ENCODE measurements at regions not wholly inside any gene's neighbourhood (a gene's known extent, or its start where the extent isn't known, plus 50 kb on each side); places are given as distances from the start of the nearest gene placed in this dataset.

- no peaks in the 10 kb centered on the region for H3K4me1 ChIP-seq (ENCODE audit: control insufficient read depth, insufficient read depth, low read length)
- POLR2A ChIA-PET, result no interaction called here
- no peaks in the 10 kb centered on the region for H3K9me3 ChIP-seq (ENCODE audit: control insufficient read depth, insufficient read depth, low read depth, low read length)
- no peak overlapping the region for H3K27ac ChIP-seq (ENCODE audit: extremely low read depth, low read depth, low read length)
- H3K4me3 ChIP-seq (ENCODE audit: low read depth, low read length), result no peak overlapping the region
- TF ChIP-seq CTCF (tag by site-specific recombination; IDR thresholded peaks at IDR 0.05), result peak; percentile 78
- peak; percentile 54 for TF ChIP-seq ZNF654 (tag by site-specific recombination; IDR thresholded peaks at IDR 0.05; ENCODE audit: low read depth)
- no peak for TF ChIP-seq ZNF664 (tag by site-specific recombination; IDR thresholded peaks at IDR 0.05)
- no peaks in the 10 kb centered on the region for H3K36me3 ChIP-seq (ENCODE audit: control insufficient read depth in 2 of 2, insufficient read depth in 1 of 2, low read length in 2 of 2)
- CTCF ChIA-PET, result interaction anchor here (0.6 to 2.6 kb wide), 12 partner anchors 13 to 579 kb away, joined by 3 to 13 read pairs (median 3); no protein-coding TSS in a partner anchor
These were observed 62.7 kb upstream of the BNIP2 start for GRCh38 chr15:59751552-59752413.

GRCh38 chr15:59746777-59747176 lies 57.7 kb upstream of the BNIP2 start:
- H3K4me1 ChIP-seq (ENCODE audit: control insufficient read depth, insufficient read depth, low read length), result no peaks in the 10 kb centered on the region
- POLR2A ChIA-PET, result no interaction called here
- no peak overlapping the region for H3K4me3 ChIP-seq (ENCODE audit: low read depth, low read length)
- no peak overlapping the region for H3K27ac ChIP-seq (ENCODE audit: extremely low read depth, low read depth, low read length)
- TF ChIP-seq SCRT2 (tag by site-specific recombination; IDR thresholded peaks at IDR 0.05) (peak; percentile 66), ZNF521 (tag by site-specific recombination; IDR thresholded peaks at IDR 0.05) (no peak)
- H3K36me3 ChIP-seq (ENCODE audit: control insufficient read depth in 2 of 2, insufficient read depth in 1 of 2, low read length in 2 of 2), result no peaks in the 10 kb centered on the region
- H3K9me3 ChIP-seq (ENCODE audit: control insufficient read depth, insufficient read depth, low read depth, low read length), result no peaks in the 10 kb centered on the region
- CTCF ChIA-PET, result interaction anchor here (1.1 to 2.0 kb wide), 2 partner anchors 22 to 171 kb away, joined by 3 to 5 read pairs; no protein-coding TSS in a partner anchor

GRCh38 chr15:59741274-59741906 lies 52.3 kb upstream of the BNIP2 start:
- POLR2A ChIA-PET, result no interaction called here
- Histone ChIP-seq H3K9me3 (ENCODE audit: control insufficient read depth, insufficient read depth, low read depth, low read length) (no peaks in the 10 kb centered on the region), H3K4me3 (ENCODE audit: low read depth, low read length) (no peak overlapping the region), H3K27ac (ENCODE audit: extremely low read depth, low read depth, low read length) (no peak overlapping the region), H3K36me3 (ENCODE audit: control insufficient read depth in 2 of 2, insufficient read depth in 1 of 2, low read length in 2 of 2) (no peaks in the 10 kb centered on the region), H3K4me1 (ENCODE audit: control insufficient read depth, insufficient read depth, low read length) (peaks cover 4% of the 10 kb centered on the region)
- CTCF ChIA-PET, result interaction anchor here (0.6 to 3.9 kb wide), 11 partner anchors 8 to 622 kb away, joined by 3 to 30 read pairs (median 4); no protein-coding TSS in a partner anchor
- TF ChIP-seq PATZ1 (tag by site-specific recombination; IDR thresholded peaks at IDR 0.05), result peak; percentile 50
- TF ChIP-seq TSHZ1 (tag by site-specific recombination; IDR thresholded peaks at IDR 0.05; ENCODE audit: borderline replicate concordance), result no peak
- peak; percentile 43 for TF ChIP-seq CTCF (tag by site-specific recombination; IDR thresholded peaks at IDR 0.05)
- 0 out of 2 replicates have a peak, but pooled peaks have one; percentile 7 for TF ChIP-seq ZNF626 (tag by site-specific recombination; IDR thresholded peaks at IDR 0.05)
- TF ChIP-seq ZXDB (tag by site-specific recombination; IDR thresholded peaks at IDR 0.05), result peak; percentile 17; the same call in 1 of the 2 replicates
- TF ChIP-seq ZBTB17 (tag by site-specific recombination; IDR thresholded peaks at IDR 0.05), result peak; percentile 52; the same call in 1 of the 2 replicates
- TF ChIP-seq SP7 (tag by site-specific recombination; IDR thresholded peaks at IDR 0.05), result 0 out of 2 replicates have a peak, but pooled peaks have one; percentile 15
- TF ChIP-seq ZBTB8A (tag by site-specific recombination; IDR thresholded peaks at IDR 0.05), result 0 out of 2 replicates have a peak, but pooled peaks have one; percentile 19
- TF ChIP-seq ZNF391 (tag by site-specific recombination; IDR thresholded peaks at IDR 0.05; ENCODE audit: borderline replicate concordance, low read depth), result no peak
- TF ChIP-seq ZNF366 (tag by site-specific recombination; conservative IDR thresholded peaks at IDR 0.05), result 0 out of 2 replicates have a peak, but pooled peaks have one; percentile 26
- TF ChIP-seq ZNF580 (tag by site-specific recombination; IDR thresholded peaks at IDR 0.05), result 0 out of 2 replicates have a peak, but pooled peaks have one; percentile 31
- peak; percentile 51 for TF ChIP-seq ZIC2 (tag by site-specific recombination; IDR thresholded peaks at IDR 0.05)
- no peak for TF ChIP-seq ZNF292 (tag by site-specific recombination; IDR thresholded peaks at IDR 0.05; ENCODE audit: borderline replicate concordance, low read depth)
- TF ChIP-seq RBAK (tag by site-specific recombination; IDR thresholded peaks at IDR 0.05), result no peak
